HG02678 (cell line): ENCODE measurements at regions not wholly inside any gene's neighbourhood (a gene's known extent, or its start where the extent isn't known, plus 50 kb on each side); places are given as distances from the start of the nearest gene placed in this dataset.
"Not testable (repeated sequence)": the region's sequence is repeated elsewhere in the genome, so short reads cannot be mapped to it uniquely, and the experiment has no call there.

Experiments
- ATAC-seq: cut with Tn5 transposase; IDR thresholded peaks from one replicate; pipeline ENCODE4 v1.9.1; 2021; ENCODE audit warnings: mild to moderate bottlenecking, moderate library complexity; ENCODE audit not compliant: unreplicated experiment

GRCh38 chr1:99533909-99534637 lies 111.8 kb upstream of the PALMD start:
- no peak for ATAC-seq

GRCh38 chr1:99534638-99534930 lies 111.3 kb upstream of the PALMD start:
- no peak for ATAC-seq

GRCh38 chr1:99535470-99536164 lies 110.3 kb upstream of the PALMD start:
- ATAC-seq = no peak

- ATAC-seq = no peak
Measured at GRCh38 chr1:99537886-99538617, 107.9 kb upstream of the PALMD start.

GRCh38 chr1:99538618-99538956 lies 107.3 kb upstream of the PALMD start:
- ATAC-seq = no peak

GRCh38 chr1:99539131-99539530 lies 106.8 kb upstream of the PALMD start:
- no peak for ATAC-seq

GRCh38 chr1:99540744-99541143 lies 105.2 kb upstream of the PALMD start:
- no peak for ATAC-seq

GRCh38 chr1:99544328-99544727 lies 101.6 kb upstream of the PALMD start:
- no peak for ATAC-seq

GRCh38 chr1:99546432-99547416 lies 99.2 kb upstream of the PALMD start:
- no peak for ATAC-seq

- ATAC-seq = no peak
Measured at GRCh38 chr1:99548943-99549605, 96.8 kb upstream of the PALMD start.

- no peak for ATAC-seq
Measured at GRCh38 chr1:99550198-99550597, 95.7 kb upstream of the PALMD start.

- no peak for ATAC-seq
Measured at GRCh38 chr1:99551812-99552614, 93.9 kb upstream of the PALMD start.

- ATAC-seq = no peak
Measured at GRCh38 chr1:99553301-99553700, 92.6 kb upstream of the PALMD start.

GRCh38 chr1:99553819-99554218 lies 92.1 kb upstream of the PALMD start:
- ATAC-seq = not testable (repeated sequence)

- no peak for ATAC-seq
Measured at GRCh38 chr1:99554727-99555126, 91.2 kb upstream of the PALMD start.

- no peak for ATAC-seq
Measured at GRCh38 chr1:99557546-99558202, 88.2 kb upstream of the PALMD start.

- ATAC-seq = no peak
Measured at GRCh38 chr1:99559166-99559565, 86.7 kb upstream of the PALMD start.

GRCh38 chr1:99560207-99561040 lies 85.5 kb upstream of the PALMD start:
- no peak for ATAC-seq
